ENCODE measurements at regions not wholly inside any gene's neighbourhood (a gene's known extent, or its start where the extent isn't known, plus 50 kb on each side); places are given as distances from the start of the nearest gene placed in this dataset.

DNA sequence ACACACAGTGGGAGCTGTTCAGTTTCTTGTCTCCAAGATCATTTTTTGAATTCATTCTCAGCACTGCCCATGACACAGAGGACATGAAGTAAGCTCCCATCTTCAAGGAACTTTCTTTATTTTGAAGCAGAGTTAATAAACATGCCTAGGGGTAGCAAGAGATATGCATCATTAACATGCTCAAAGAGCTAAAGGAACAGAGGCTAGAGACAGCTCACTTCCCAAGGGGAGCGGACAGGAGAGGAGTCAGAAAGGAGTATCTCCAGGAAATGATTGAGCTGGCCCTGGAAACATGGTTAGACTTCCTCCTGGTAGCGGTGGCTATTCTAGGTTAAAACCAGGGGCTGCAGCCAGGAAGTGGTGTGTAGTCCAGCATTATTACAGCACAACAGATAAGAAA lies 135.9 kb downstream of the GPAM start:
- no peak for DNase-seq

DNA sequence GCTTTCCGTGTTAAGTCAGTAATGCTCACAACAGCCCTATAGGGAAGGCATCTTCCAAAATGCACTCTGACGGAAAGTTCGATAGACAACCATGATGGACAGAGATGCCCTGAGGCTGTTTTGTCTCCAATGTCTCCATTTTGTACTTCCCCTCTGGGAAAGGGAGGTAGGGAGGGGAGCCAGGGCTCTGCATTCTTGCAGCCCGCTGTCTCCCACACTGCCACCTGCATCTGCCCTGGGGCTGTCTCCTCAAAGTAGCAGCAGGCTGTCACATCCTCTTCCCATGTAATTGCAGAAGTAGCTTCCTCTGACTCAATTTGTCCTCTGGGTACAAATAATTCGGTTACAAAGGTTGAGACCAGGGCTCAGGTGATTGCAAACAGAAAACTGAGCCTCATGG lies 131.4 kb downstream of the GPAM start:
- no peak for DNase-seq

DNA sequence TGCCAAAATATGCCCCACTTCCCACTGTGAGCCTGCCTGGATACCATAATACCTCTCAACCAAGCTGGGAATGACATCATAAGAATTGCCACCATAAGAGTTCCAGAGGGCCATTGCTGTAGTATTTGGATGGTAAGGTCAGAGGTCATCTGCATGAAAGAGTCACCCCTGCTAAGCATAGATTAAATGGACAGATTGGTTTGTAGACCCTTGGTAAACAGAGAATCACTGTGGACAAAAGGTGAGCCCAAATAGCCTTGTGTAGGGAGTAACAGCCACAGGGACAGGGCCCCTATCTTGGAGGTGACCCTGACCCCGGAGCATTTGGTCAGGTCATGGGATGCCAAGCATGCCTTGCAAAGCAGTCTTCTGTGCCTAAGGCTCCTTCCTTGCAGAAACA lies 129.7 kb downstream of the GPAM start:
- no peak for DNase-seq

GRCh38 chr10:112054516-112054915 lies 129.0 kb downstream of the GPAM start:
- DNase-seq, result no peak

GRCh38 chr10:112057072-112057471 lies 126.5 kb downstream of the GPAM start:
- no peak for DNase-seq

DNA sequence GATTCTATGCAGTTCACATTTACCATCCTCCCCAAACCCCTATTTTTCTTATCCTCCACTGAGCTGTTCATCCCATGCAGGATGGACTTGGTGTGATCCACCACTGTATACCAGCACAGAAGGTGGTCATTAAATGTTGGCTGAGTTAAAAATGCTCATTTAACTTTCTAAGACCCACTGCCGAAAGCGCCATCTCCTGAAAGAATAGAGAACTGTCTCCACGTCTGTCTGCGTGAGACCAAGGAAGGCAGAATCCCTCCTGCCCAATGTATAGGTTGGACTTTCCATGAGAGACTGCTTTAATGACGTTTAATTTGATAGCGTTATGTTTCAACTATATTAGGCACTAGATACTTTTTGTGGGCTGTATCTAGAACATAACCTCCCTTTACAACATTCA lies 124.3 kb downstream of the GPAM start:
- DNase-seq, result no peak

GRCh38 chr10:112071596-112072133 lies 111.9 kb downstream of the GPAM start:
- DNase-seq, result no peak

DNA sequence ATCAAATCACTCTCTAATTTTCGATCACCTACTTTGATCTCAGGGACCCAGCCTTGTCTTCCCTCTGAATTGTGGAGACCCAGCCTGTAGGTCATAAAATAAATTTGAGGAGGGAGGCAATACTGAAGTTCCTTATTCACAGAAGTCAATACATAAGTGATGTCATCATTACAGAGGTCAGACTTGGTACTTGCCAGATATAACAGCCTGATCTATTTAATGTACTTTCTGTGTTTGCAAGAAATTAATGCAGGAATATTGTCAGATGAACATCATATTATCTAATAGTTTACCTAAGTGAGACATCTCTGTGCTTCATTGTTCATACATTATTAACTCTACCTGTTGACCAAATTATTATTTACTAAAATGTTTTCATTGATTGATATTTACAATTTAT lies 105.6 kb downstream of the GPAM start:
- no peak for DNase-seq

DNA sequence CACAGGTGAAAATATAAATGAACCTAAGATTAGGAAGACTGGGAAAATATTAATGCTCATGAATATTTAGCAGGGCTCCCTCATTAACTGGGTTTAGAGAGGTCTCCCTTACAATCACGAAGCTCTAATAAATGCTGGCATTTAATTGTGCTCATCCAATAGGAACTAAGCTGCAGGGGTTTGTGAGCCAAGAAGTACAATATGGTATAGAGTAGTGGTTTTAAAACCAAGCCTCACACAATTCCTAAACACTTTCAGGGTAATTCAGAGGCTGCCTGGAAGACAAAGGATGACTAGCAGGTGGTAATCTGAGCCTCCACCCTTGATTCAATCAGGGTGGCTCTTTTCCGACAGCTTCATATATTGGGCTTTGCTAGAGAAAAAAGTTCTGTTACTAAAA lies 103.3 kb downstream of the GPAM start:
- DNase-seq, result no peak

DNA sequence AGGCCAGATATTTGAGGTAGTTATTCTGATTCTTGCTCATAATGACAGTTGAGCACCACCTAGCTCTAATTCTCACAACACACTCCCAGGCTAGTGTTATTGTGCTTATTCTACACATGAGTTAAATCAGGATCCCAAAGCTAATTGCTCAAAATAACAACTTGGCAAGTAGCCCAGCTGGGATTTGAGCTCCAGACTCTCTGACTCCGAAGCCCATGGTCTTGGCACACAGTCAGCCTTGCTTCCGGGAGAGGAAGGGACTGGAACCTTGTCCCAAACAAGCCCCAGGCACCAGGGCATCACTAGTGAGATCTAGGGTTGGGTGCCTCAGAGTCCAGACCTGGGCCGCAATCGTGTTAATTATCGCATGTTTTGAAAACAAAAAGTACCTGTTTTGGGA lies 101.4 kb downstream of the GPAM start:
- DNase-seq, result peak; percentile 13 to 16

DNA sequence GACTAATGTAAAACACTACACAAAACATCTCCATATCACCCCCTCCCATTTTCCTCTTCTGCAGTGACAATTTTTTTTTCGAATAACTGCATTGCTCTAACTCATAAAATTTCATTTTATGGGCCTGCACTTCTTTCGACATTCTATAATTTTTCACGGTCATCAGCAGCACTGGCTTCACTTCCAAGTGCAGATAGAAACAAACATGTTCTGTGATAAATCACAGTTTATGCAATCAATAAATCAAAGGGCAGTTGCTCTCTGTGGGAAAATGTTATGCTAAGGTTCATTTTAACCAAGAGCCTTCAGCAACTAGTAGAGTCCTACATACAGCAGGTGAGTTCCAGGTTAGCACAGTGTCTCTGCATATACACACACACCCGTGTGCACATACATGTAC lies 100.1 kb downstream of the GPAM start:
- DNase-seq, result no peak

- DNase-seq, result no peak
Measured at GRCh38 chr10:112087953-112088456, 95.6 kb downstream of the GPAM start.

DNA sequence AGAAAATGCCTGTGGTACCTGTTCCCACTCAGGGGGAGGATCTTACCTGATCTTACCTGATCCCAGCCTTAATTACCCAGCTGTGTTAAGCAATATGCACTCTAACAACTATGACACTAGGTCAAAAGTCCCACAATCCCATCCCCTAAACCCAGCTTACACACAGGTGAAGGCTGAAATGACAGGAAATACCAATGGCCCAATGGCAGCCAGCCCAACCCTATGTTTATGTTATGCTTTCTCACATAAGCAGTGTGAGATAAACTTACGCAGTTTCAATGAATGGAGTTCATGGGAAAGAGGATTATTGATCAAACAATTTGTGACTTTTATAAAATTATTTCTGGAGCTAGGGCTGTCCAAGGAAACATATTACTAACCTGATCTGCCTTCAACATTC lies 91.9 kb downstream of the GPAM start:
- DNase-seq, result no peak

DNA sequence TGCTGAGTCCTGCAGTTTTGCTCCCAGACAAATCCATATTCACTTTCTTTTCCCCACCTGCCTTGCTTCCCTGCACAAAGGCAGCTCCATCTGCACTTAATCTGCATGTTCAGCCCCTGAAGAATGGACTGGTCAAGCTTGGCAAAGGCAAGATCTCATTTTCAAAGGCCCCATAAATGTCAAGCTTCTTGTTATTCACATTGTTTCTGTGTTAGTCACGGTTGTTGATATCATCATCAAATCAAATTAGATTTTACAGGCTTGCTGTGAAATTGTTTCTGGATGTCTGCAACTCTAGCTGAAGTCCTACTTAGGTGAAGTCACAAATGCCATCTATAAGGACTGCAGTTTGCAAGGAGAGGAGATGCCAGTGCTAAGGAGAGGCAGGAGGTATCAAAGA lies 91.0 kb downstream of the GPAM start:
- no peak for DNase-seq

DNA sequence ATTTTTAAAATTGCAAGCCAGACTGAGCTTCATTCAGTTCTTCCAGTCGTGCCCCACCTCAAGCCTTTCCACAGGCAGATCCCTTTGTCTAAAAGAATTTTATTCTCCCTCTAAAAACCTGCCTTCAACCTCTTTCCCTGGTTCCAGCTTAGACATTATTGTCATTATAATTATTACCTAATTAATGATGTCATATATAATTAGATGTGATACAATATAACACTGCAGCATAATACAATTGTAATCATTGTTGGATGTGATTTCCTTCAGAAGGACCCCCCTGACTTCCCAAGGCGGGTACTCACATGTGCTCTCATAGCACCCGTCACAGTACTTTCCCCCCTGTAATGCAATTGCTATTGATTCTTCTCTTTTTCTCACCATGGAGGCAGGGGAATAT lies 88.6 kb downstream of the GPAM start:
- DNase-seq, result no peak

- no peak for DNase-seq
Measured at GRCh38 chr10:112095731-112096130, 87.8 kb downstream of the GPAM start.

DNA sequence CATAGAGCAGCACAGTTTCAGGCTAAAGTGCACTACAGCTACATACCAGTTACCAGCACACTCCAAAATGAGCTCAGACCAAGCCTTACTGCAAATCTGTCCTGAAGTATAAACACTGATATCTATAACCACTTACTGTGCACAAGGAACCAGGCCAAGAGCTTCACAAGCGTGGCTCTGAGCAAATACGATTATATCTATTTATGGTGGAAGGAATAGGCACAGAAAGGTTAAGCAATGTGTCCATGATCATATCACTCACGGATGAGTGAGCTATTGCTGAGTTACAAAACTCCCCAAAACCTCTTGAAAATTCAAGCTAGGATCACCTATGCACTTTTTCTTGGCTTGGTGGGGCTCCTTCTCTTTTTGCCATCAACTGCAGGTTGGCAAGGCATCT lies 84.9 kb downstream of the GPAM start:
- DNase-seq, result no peak
